Liver (tissue), 8 donors: ENCODE measurements at regions not wholly inside any gene's neighbourhood (a gene's known extent, or its start where the extent isn't known, plus 50 kb on each side); places are given as distances from the start of the nearest gene placed in this dataset.
A peak's percentile ranks its signal among the peaks of the same experiment; 100 is the strongest.

Experiments
- DNase-seq: peaks from one replicate; pipeline ENCODE4 v3.0.0-alpha.2; 2017; ENCODE audit warnings: low spot score
- H3K27ac ChIP-seq, 2 donors: one replicate each; pipeline ENCODE4 v1.7.0; 2013; ENCODE audit warnings: inconsistent platforms in 2 of 2, low read length in 2 of 2, control low read depth in 1 of 2, low read depth in 1 of 2, mild to moderate bottlenecking in 1 of 2
- H3K27me3 ChIP-seq, 4 donors: one replicate each; pipeline versions ENCODE4 v1.6.1 to v1.7.0; 2013; ENCODE audit warnings: low read length in 3 of 4, inconsistent platforms in 1 of 4, mild to moderate bottlenecking in 1 of 4, moderate library complexity in 1 of 4; ENCODE audit not compliant: control insufficient read depth in 4 of 4, insufficient read depth in 4 of 4
- H3K36me3 ChIP-seq, 4 donors: one replicate each; pipeline versions ENCODE4 v1.6.1 to v1.7.0; 2013; ENCODE audit warnings: low read length in 3 of 4, mild to moderate bottlenecking in 3 of 4, low read depth in 1 of 4, moderate library complexity in 1 of 4; ENCODE audit not compliant: control insufficient read depth in 4 of 4, insufficient read depth in 3 of 4
- H3K4me1 ChIP-seq, 4 donors: one replicate each; pipeline versions ENCODE4 v1.6.1 to v1.7.0; 2013; ENCODE audit warnings: low read length in 3 of 4, mild to moderate bottlenecking in 3 of 4, moderate library complexity in 1 of 4; ENCODE audit not compliant: control insufficient read depth in 4 of 4, insufficient read depth in 4 of 4
- H3K4me3 ChIP-seq, 3 donors: one replicate each; pipeline versions ENCODE4 v1.6.1 to v1.7.0; 2013; ENCODE audit warnings: low read length in 3 of 3, control low read depth in 1 of 3, low read depth in 1 of 3, mild to moderate bottlenecking in 1 of 3
- H3K9ac ChIP-seq, 2 donors: one replicate each; pipeline ENCODE4 v1.7.0; 2013; ENCODE audit warnings: low read length in 2 of 2, mild to moderate bottlenecking in 2 of 2, moderate library complexity in 2 of 2, control low read depth in 1 of 2, low read depth in 1 of 2
- H3K9me3 ChIP-seq, 4 donors: one replicate each; pipeline versions ENCODE4 v1.6.1 to v1.7.0; 2013; ENCODE audit warnings: low read length in 3 of 4; ENCODE audit not compliant: control insufficient read depth in 4 of 4
- NR2F2 ChIP-seq: IDR thresholded peaks from 2 replicates; pipeline ENCODE4 v1.6.1; 2016; ENCODE audit warnings: antibody characterized with exemption
- RAD21 ChIP-seq, 2 donors: IDR thresholded peaks; 2 replicates each; pipeline ENCODE4 v1.6.1; 2016; ENCODE audit warnings: antibody characterized with exemption in 2 of 2, mild to moderate bottlenecking in 2 of 2
- RXRA ChIP-seq, 2 donors: IDR thresholded peaks; 2 replicates each; pipeline ENCODE4 v1.6.1; 2017 to 2018; ENCODE audit warnings: antibody characterized with exemption in 2 of 2, mild to moderate bottlenecking in 1 of 2
- SP1 ChIP-seq: IDR thresholded peaks from 2 replicates; pipeline ENCODE4 v1.6.1; 2018; ENCODE audit warnings: antibody characterized with exemption, mild to moderate bottlenecking
- YY1 ChIP-seq: IDR thresholded peaks from 2 replicates; pipeline ENCODE4 v1.6.1; 2016; ENCODE audit warnings: antibody characterized with exemption, mild to moderate bottlenecking
- WGBS: extraction: QIAGEN DNeasy Blood & Tissue Kit; methylation state at CpG from one replicate; pipeline ENCODE4 v1.1.7; 2013; 5-methylcytosine and 5-hydroxymethylcytosine counted together
- TF ChIP-seq, protein P1 (sequence below): IDR thresholded peaks from 2 replicates; pipeline ENCODE4 v1.6.1; 2016; ENCODE audit warnings: antibody characterized with exemption, mild to moderate bottlenecking
- TF ChIP-seq, protein P2 (sequence below): IDR thresholded peaks from 2 replicates; pipeline ENCODE4 v1.6.1; 2016; ENCODE audit warnings: antibody characterized with exemption
- TF ChIP-seq, protein P3 (sequence below): fragments of 150-350 bp; IDR thresholded peaks from 2 replicates; pipeline ENCODE4 v1.5.1; 2017; ENCODE audit warnings: improper control_type of control experiment, low read depth, low read length; ENCODE audit not compliant: missing input control
- donor health status: healthy.
- donor health status: healthy.
- donor health status: healthy.
- donor health status: healthy.
- donor health status: healthy.

DNA sequence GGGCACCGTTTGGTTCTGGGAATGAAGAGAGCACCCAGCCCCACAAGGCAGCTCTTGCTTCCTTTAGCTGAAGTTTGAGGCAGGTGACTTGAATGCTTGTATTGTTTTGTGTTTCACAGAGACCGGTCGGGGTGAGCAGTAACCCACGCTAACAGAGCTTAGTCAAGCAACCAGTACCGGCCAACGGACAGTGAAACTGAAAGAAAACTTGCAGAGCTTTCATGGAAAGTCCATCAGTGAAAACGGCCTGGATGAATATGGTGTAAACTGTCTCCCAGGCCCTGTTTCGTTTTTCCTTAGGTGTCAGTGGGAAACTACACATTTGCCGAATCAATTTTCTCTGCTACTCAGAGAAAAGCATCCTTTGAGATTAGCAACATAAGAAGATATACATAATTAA lies 101.1 kb downstream of the LYZL1 start:
- Histone ChIP-seq H3K4me3 (peak overlapping the region in 1 of 3 donors; percentile 11), H3K9me3 (no peaks in the 10 kb centered on the region), H3K27me3 (no peaks in the 10 kb centered on the region), H3K4me1 (no peaks in the 10 kb centered on the region), H3K36me3 (no peaks in the 10 kb centered on the region), H3K27ac (peak overlapping the region in 1 of 2 donors; percentile 62), H3K9ac (peak overlapping the region in 1 of 2 donors; percentile 72)
- WGBS, result 23% methylated on average over 9 of the region's 9 CpGs
- TF ChIP-seq SP1, result peak; percentile 43
- TF ChIP-seq, protein P1, sequence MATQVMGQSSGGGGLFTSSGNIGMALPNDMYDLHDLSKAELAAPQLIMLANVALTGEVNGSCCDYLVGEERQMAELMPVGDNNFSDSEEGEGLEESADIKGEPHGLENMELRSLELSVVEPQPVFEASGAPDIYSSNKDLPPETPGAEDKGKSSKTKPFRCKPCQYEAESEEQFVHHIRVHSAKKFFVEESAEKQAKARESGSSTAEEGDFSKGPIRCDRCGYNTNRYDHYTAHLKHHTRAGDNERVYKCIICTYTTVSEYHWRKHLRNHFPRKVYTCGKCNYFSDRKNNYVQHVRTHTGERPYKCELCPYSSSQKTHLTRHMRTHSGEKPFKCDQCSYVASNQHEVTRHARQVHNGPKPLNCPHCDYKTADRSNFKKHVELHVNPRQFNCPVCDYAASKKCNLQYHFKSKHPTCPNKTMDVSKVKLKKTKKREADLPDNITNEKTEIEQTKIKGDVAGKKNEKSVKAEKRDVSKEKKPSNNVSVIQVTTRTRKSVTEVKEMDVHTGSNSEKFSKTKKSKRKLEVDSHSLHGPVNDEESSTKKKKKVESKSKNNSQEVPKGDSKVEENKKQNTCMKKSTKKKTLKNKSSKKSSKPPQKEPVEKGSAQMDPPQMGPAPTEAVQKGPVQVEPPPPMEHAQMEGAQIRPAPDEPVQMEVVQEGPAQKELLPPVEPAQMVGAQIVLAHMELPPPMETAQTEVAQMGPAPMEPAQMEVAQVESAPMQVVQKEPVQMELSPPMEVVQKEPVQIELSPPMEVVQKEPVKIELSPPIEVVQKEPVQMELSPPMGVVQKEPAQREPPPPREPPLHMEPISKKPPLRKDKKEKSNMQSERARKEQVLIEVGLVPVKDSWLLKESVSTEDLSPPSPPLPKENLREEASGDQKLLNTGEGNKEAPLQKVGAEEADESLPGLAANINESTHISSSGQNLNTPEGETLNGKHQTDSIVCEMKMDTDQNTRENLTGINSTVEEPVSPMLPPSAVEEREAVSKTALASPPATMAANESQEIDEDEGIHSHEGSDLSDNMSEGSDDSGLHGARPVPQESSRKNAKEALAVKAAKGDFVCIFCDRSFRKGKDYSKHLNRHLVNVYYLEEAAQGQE, result peak; percentile 76
- peak in 1 of 2 donors; percentile 10 for TF ChIP-seq RAD21 (IDR thresholded peaks at IDR 0.05)
- no peak for TF ChIP-seq NR2F2
- peak; percentile 53 for TF ChIP-seq YY1
- TF ChIP-seq RXRA (IDR thresholded peaks at IDR 0.05), result no peak
- DNase-seq, result no peak

DNA sequence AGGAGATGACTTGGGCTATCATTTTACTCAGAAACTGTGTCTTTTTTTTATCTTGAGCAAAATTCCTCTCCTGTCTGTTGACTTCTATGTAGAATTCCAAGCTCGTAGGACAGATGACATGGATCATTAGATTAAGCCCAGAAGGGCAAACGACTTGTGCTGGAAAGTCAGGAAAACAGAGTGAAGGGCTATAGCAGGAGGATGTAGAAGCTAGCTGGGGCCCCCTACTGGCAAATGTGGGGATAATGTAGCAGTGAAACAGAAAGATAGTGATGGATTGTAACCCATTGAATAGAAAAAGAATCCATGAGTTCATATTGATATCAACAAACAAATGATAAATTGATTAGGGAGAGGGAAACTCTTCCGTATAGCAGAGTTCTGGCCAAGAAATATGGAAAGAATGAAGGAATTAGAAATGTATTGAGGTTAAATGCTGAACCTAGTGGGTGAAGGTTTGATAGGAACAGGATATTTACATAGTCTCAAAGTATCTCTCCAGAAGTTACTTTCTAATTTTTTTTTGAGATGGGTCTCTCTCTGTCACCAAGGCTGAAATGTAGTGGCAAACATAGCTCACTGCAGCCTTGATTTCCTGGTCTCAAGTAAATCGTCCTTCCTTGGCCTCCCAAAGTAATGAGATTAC lies 103.6 kb downstream of the LYZL1 start:
- no peaks in the 10 kb centered on the region for H3K4me1 ChIP-seq
- H3K9me3 ChIP-seq, result no peaks in the 10 kb centered on the region
- TF ChIP-seq RAD21 (IDR thresholded peaks at IDR 0.05), result peak; percentile 84 to 85
- TF ChIP-seq, protein P2, sequence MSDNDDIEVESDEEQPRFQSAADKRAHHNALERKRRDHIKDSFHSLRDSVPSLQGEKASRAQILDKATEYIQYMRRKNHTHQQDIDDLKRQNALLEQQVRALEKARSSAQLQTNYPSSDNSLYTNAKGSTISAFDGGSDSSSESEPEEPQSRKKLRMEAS, result no peak
- TF ChIP-seq, protein P3, sequence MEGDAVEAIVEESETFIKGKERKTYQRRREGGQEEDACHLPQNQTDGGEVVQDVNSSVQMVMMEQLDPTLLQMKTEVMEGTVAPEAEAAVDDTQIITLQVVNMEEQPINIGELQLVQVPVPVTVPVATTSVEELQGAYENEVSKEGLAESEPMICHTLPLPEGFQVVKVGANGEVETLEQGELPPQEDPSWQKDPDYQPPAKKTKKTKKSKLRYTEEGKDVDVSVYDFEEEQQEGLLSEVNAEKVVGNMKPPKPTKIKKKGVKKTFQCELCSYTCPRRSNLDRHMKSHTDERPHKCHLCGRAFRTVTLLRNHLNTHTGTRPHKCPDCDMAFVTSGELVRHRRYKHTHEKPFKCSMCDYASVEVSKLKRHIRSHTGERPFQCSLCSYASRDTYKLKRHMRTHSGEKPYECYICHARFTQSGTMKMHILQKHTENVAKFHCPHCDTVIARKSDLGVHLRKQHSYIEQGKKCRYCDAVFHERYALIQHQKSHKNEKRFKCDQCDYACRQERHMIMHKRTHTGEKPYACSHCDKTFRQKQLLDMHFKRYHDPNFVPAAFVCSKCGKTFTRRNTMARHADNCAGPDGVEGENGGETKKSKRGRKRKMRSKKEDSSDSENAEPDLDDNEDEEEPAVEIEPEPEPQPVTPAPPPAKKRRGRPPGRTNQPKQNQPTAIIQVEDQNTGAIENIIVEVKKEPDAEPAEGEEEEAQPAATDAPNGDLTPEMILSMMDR, result peak; percentile 83
- peak; percentile 44 for DNase-seq
- 25% methylated on average over 4 of the region's 4 CpGs for WGBS
- no peaks in the 10 kb centered on the region for H3K27me3 ChIP-seq
- H3K9ac ChIP-seq, result no peak overlapping the region
- H3K4me3 ChIP-seq, result no peak overlapping the region
- no peak overlapping the region for H3K27ac ChIP-seq
- H3K36me3 ChIP-seq, result no peaks in the 10 kb centered on the region

DNA sequence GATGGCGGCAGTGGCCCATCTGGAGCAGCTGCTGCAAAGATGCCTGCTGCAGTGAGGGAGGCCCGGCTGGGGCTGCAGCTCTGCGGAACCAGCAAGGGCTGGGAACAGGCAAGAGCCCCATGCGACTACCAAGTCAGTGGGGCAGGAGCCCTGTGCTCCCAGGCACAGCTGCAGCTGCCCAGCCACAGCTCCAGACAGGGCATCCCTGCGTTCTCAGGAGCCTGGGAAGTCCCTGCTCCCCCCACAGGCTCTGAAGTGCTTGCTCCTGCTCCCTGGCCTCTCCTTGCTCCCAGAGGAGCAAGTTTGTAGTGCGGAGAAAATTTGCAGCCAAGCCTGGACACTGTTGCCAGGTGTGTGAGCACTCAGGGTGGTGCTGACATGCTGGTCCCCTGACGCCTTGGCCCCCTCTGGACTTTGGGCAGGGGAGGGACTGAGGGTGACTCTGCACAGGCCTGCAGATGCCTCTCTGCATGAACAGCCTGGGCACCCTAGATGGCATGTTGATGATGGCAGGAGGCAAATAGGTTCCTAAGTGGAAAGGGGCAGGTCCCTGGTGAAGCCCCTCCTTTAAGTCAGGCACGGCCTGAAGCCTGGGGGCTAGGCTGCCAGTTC lies 105.6 kb downstream of the LYZL1 start:
- Histone ChIP-seq H3K4me3 (no peak overlapping the region), H3K9ac (no peak overlapping the region), H3K27me3 (no peaks in the 10 kb centered on the region), H3K9me3 (no peaks in the 10 kb centered on the region), H3K4me1 (no peaks in the 10 kb centered on the region), H3K36me3 (no peaks in the 10 kb centered on the region), H3K27ac (no peak overlapping the region)
- 87% methylated on average over 8 of the region's 8 CpGs for WGBS
- no peak for DNase-seq
- TF ChIP-seq, protein P3, result no peak
